A549 (cell line): ENCODE measurements at regions not wholly inside any gene's neighbourhood (a gene's known extent, or its start where the extent isn't known, plus 50 kb on each side); places are given as distances from the start of the nearest gene placed in this dataset.

Experiments used
- ATAC-seq, 2 experiments: fragments of 200-7000 bp in 1 of 2; fragments of >200 bp in 1 of 2; cut with Nextera tagmentation in 1 of 2; cut with Tn5 transposase in 1 of 2; 3 replicates each; pipeline versions ENCODE4 v1.8.0 to v1.9.1; 2018 to 2020; ENCODE audit warnings: mild to moderate bottlenecking in 1 of 2, moderate library complexity in 1 of 2
- CTCF ChIA-PET: fragments of 300-600 bp; sonication (Branson Sonifier 250); formaldehyde crosslinking; extraction: SDS; loops from one replicate; lab custom pipeline; 2021; ENCODE audit warnings: antibody characterized with exemption, inconsistent platforms; lab: Yijun Ruan, JAX
- POLR2A ChIA-PET: fragments of 350-600 bp; formaldehyde crosslinking; extraction: SDS; loops from one replicate; lab custom pipeline; 2021; ENCODE audit warnings: antibody characterized with exemption, inconsistent platforms; lab: Yijun Ruan, JAX
- DNase-seq, 2 experiments: peaks; one replicate each; pipeline versions ENCODE4 v3.0.0 to v3.0.0-alpha.2; 2011 to 2016; ENCODE audit warnings: low read depth in 1 of 2, low spot score in 1 of 2
- FAIRE-seq: peaks from 2 replicates; lab custom pipeline; 2011; peaks lifted over from hg19 to GRCh38; lab: Jason Lieb, UNC
- H3K27ac ChIP-seq, 2 experiments: fragments of >200 bp; sonication (Bioruptor Twin); formaldehyde crosslinking; 3 replicates each; pipeline ENCODE4 v1.5.1; 2016 to 2017
- H3K4me1 ChIP-seq: fragments of >200 bp; sonication (Bioruptor Twin); formaldehyde crosslinking; 3 replicates; pipeline ENCODE4 v1.6.1; 2016
- H3K4me2 ChIP-seq: fragments of >200 bp; sonication (Bioruptor Twin); formaldehyde crosslinking; 3 replicates; pipeline ENCODE4 v1.6.1; 2016
- H3K4me3 ChIP-seq: fragments of >200 bp; sonication (Bioruptor Twin); formaldehyde crosslinking; 3 replicates; pipeline ENCODE4 v1.5.1; 2016
- H3K9me3 ChIP-seq: fragments of >200 bp; sonication (Bioruptor Twin); formaldehyde crosslinking; 3 replicates; pipeline ENCODE4 v1.6.1; 2016
- ATOH8 ChIP-seq: fragments of 250-450 bp; sonication (Bioruptor Pico); IDR thresholded peaks from 2 replicates; pipeline ENCODE4 v1.5.0; 2020; ENCODE audit warnings: low read depth, mild to moderate bottlenecking, moderate library complexity
- CBX8 ChIP-seq: fragments of 200-600 bp; sonication (generic); IDR thresholded peaks from 2 replicates; pipeline ENCODE4 v1.6.1; 2016
- CHD2 ChIP-seq: fragments of 150-350 bp; IDR thresholded peaks from 2 replicates; pipeline ENCODE4 v1.6.1; 2014; ENCODE audit warnings: low read length; ENCODE audit not compliant: partially characterized antibody
- CHD4 ChIP-seq: fragments of 200-600 bp; sonication (generic); IDR thresholded peaks from 2 replicates; pipeline ENCODE4 v1.6.1; 2016; ENCODE audit warnings: antibody characterized with exemption, mild to moderate bottlenecking, borderline replicate concordance
- CTCF ChIP-seq: fragments of >200 bp; sonication (Bioruptor Twin); formaldehyde crosslinking; IDR thresholded peaks from 3 replicates; pipeline ENCODE4 v1.5.1; 2016
- FOSL2 ChIP-seq, 2 experiments: fragments of 450-650 bp in 1 of 2; fragments of >200 bp in 1 of 2; sonication (Bioruptor Twin) in 1 of 2; formaldehyde crosslinking; IDR thresholded peaks; 2 replicates each; pipeline versions ENCODE4 v1.5.0 to v1.6.1; 2016 to 2020; ENCODE audit warnings: mild to moderate bottlenecking in 1 of 2, moderate library complexity in 1 of 2
- FOXS1 ChIP-seq: fragments of 250-450 bp; sonication (Bioruptor Pico); IDR thresholded peaks from 2 replicates; pipeline ENCODE4 v1.5.0; 2020; ENCODE audit warnings: mild to moderate bottlenecking, moderate library complexity
- HDAC2 ChIP-seq: fragments of 200-600 bp; sonication (generic); IDR thresholded peaks from 2 replicates; pipeline ENCODE4 v1.6.1; 2016
- HOXA7 ChIP-seq: fragments of 250-450 bp; sonication (Bioruptor Pico); IDR thresholded peaks from 2 replicates; pipeline ENCODE4 v1.5.0; 2020; ENCODE audit warnings: mild to moderate bottlenecking, moderate library complexity
- KDM1A ChIP-seq: fragments of 200-600 bp; sonication (generic); IDR thresholded peaks from 2 replicates; pipeline ENCODE4 v1.6.1; 2016; ENCODE audit warnings: low read depth, mild to moderate bottlenecking
- MAFK ChIP-seq: fragments of 450-650 bp; IDR thresholded peaks from 2 replicates; pipeline ENCODE4 v1.6.1; 2014; ENCODE audit not compliant: partially characterized antibody
- NR3C1 ChIP-seq: fragments of >200 bp; sonication (Bioruptor Twin); formaldehyde crosslinking; IDR thresholded peaks from 3 replicates; pipeline ENCODE4 v1.6.1; 2017
- POLR2AphosphoS2 ChIP-seq: conservative IDR thresholded peaks from 2 replicates; pipeline ENCODE4 v1.6.1; 2012; ENCODE audit warnings: low read length, improper control_type of control experiment, inconsistent platforms
- RCOR1 ChIP-seq: fragments of 150-350 bp; IDR thresholded peaks from 2 replicates; pipeline ENCODE4 v1.6.1; 2014; ENCODE audit warnings: antibody characterized with exemption, low read length, low read depth
- REST ChIP-seq: fragments of 200-600 bp; sonication (generic); IDR thresholded peaks from 2 replicates; pipeline ENCODE4 v1.6.1; 2016; ENCODE audit warnings: antibody characterized with exemption, mild to moderate bottlenecking, moderate library complexity
- RFX5 ChIP-seq: fragments of 450-650 bp; IDR thresholded peaks from 2 replicates; pipeline ENCODE4 v1.7.1; 2014; ENCODE audit warnings: antibody characterized with exemption, mild to moderate bottlenecking, moderate library complexity
- SREBF2 ChIP-seq: fragments of 450-650 bp; IDR thresholded peaks from 2 replicates; pipeline ENCODE4 v1.6.1; 2014; ENCODE audit warnings: mild to moderate bottlenecking, moderate library complexity
- USF2 ChIP-seq: fragments of 450-650 bp; IDR thresholded peaks from 2 replicates; pipeline ENCODE4 v1.6.1; 2014; ENCODE audit warnings: antibody characterized with exemption
- ZFP36 ChIP-seq: fragments of 450-650 bp; IDR thresholded peaks from 2 replicates; pipeline ENCODE4 v1.6.1; 2014; ENCODE audit warnings: borderline replicate concordance; ENCODE audit not compliant: partially characterized antibody
- ZNF302 ChIP-seq: fragments of 250-450 bp; sonication (Bioruptor Pico); IDR thresholded peaks from 2 replicates; pipeline ENCODE4 v1.9.0; 2021; ENCODE audit warnings: inconsistent platforms, mild to moderate bottlenecking, moderate library complexity
- ZSCAN20 ChIP-seq: fragments of 250-450 bp; sonication (Bioruptor Pico); IDR thresholded peaks from 2 replicates; pipeline ENCODE4 v1.8.0; 2022; ENCODE audit warnings: mild to moderate bottlenecking, moderate library complexity
- WGBS: methylation state at CpG from one replicate; pipeline ENCODE4 v1.1.6; 2017; ENCODE audit errors: missing lambda C conversion rate; 5-methylcytosine and 5-hydroxymethylcytosine counted together

- 88% methylated on average over 2 of the region's 2 CpGs for WGBS
- H3K4me1 ChIP-seq: no peaks in the 10 kb centered on the region
- ATAC-seq (no peak), DNase-seq (no peak)
- POLR2A ChIA-PET: no interaction called here
- TF ChIP-seq FOSL2 (IDR thresholded peaks at IDR 0.05): no peak
- no peak for TF ChIP-seq FOSL2 (CRISPR knock-in tag; IDR thresholded peaks at IDR 0.05)
- no peak for TF ChIP-seq MAFK
- TF ChIP-seq RCOR1: no peak
- no peak for TF ChIP-seq POLR2AphosphoS2
- TF ChIP-seq CBX8: no peak
- no peak for TF ChIP-seq USF2
- no peak for TF ChIP-seq CTCF
- no peak for TF ChIP-seq SREBF2
- TF ChIP-seq ATOH8 (CRISPR knock-in tag): no peak
- TF ChIP-seq CHD2: no peak
- TF ChIP-seq, all 56 proteins: peak for 0
- Histone ChIP-seq H3K4me3 (no peak overlapping the region), H3K9me3 (no peaks in the 10 kb centered on the region), H3K27ac (no peak overlapping the region), H3K4me2 (no peak overlapping the region)
- no peak for FAIRE-seq
- CTCF ChIA-PET: no interaction called here
Measured at GRCh38 chr3:178203165-178203564, 333.1 kb upstream of the KCNMB2 start.

- Histone ChIP-seq H3K4me3 (no peak overlapping the region), H3K9me3 (no peaks in the 10 kb centered on the region), H3K4me1 (no peaks in the 10 kb centered on the region), H3K4me2 (no peak overlapping the region), H3K27ac (no peak overlapping the region)
- DNase-seq: no peak
- CTCF ChIA-PET: no interaction called here
- TF ChIP-seq FOXS1: no peak
- no peak for TF ChIP-seq ZSCAN20
- TF ChIP-seq CHD4: no peak
- TF ChIP-seq CTCF: no peak
- TF ChIP-seq HOXA7: no peak
- no peak for TF ChIP-seq REST
- TF ChIP-seq RFX5: no peak
- TF ChIP-seq MAFK: no peak
- TF ChIP-seq ZNF302 (CRISPR knock-in tag): no peak
- no peak for TF ChIP-seq HDAC2
- TF ChIP-seq KDM1A: no peak
- no peak for TF ChIP-seq NR3C1
- TF ChIP-seq USF2: no peak
- no peak for TF ChIP-seq ZFP36
- POLR2A ChIA-PET: no interaction called here
- 43% methylated on average over 2 of the region's 2 CpGs for WGBS
- ATAC-seq: no peak
- no peak for FAIRE-seq
Measured at GRCh38 chr3:178203650-178204049, 332.6 kb upstream of the KCNMB2 start.
